GM18861 (cell line): ENCODE measurements at regions not wholly inside any gene's neighbourhood (a gene's known extent, or its start where the extent isn't known, plus 50 kb on each side); places are given as distances from the start of the nearest gene placed in this dataset.

Experiments
- ATAC-seq: cut with Tn5 transposase; IDR thresholded peaks from one replicate; pipeline ENCODE4 v1.9.1; 2021; ENCODE audit not compliant: unreplicated experiment

GRCh38 chr21:38898422-38899096, 92.8 kb downstream of the ETS2 start:
- ATAC-seq: no peak

GRCh38 chr21:38897532-38898421, 92.0 kb downstream of the ETS2 start:
- no peak for ATAC-seq

GRCh38 chr21:38894899-38895298, 89.2 kb downstream of the ETS2 start:
- ATAC-seq: no peak

GRCh38 chr21:38888991-38889561, 83.3 kb downstream of the ETS2 start:
- no peak for ATAC-seq

- ATAC-seq: no peak
These were observed 82.0 kb downstream of the ETS2 start for GRCh38 chr21:38887749-38888148.

- ATAC-seq: no peak
These were observed 81.4 kb downstream of the ETS2 start for GRCh38 chr21:38887062-38887686.

GRCh38 chr21:38885909-38886308, 80.2 kb downstream of the ETS2 start:
- ATAC-seq: no peak

- ATAC-seq: no peak
These were observed 78.7 kb downstream of the ETS2 start for GRCh38 chr21:38884440-38884839.

- no peak for ATAC-seq
These were observed 77.4 kb downstream of the ETS2 start for GRCh38 chr21:38883142-38883541.

- ATAC-seq: no peak
These were observed 75.4 kb downstream of the ETS2 start for GRCh38 chr21:38881131-38881530.

- no peak for ATAC-seq
These were observed 74.8 kb downstream of the ETS2 start for GRCh38 chr21:38880577-38880966.

- no peak for ATAC-seq
These were observed 74.3 kb downstream of the ETS2 start for GRCh38 chr21:38879912-38880576.

GRCh38 chr21:38878379-38879179, 72.8 kb downstream of the ETS2 start:
- no peak for ATAC-seq

- ATAC-seq: no peak
These were observed 70.2 kb downstream of the ETS2 start for GRCh38 chr21:38875694-38876492.
